ENCODE measurements at regions not wholly inside any gene's neighbourhood (a gene's known extent, or its start where the extent isn't known, plus 50 kb on each side); places are given as distances from the start of the nearest gene placed in this dataset.
"Not testable (repeated sequence)": the region's sequence is repeated elsewhere in the genome, so short reads cannot be mapped to it uniquely, and the experiment has no call there.

DNA sequence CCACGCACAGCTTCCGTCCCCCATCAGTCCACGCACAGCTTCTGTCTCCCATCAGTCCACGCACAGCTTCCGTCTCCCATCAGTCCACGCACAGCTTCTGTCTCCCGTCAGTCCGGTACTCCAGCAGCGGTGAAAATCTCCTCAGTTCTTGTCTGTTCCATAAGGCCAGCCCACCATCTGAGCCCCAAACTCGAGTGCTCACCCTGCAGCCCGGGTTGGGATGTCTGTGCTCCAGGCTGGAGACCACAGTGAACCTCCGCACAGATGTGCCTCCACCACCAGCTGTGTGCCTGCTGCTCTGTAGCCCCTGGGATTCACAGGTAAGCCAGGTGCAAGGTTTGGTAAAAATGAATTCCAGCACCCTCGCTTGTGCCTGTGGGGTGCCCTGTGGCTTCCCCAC is 258.6 kb downstream of the NPHP4 start:
- no peak for DNase-seq (ENCODE audit: low spot score)

DNA sequence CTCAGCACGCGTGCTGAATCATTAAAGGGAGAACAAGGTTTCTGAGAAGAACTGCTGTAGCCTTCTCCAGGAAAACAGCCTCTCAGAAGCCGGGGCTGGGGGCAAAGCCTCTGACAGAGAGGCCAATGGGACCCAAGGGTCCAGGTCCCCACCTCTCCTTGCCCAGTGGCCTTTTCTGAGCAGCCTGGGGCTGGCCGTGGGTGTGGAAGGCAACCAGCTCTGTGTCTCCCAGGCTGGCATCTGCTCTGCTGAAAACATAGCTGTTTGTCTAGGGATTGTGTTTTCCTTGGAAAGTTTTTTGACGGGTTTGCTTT is 261.2 kb downstream of the NPHP4 start:
- no peak for DNase-seq (ENCODE audit: low spot score)

DNA sequence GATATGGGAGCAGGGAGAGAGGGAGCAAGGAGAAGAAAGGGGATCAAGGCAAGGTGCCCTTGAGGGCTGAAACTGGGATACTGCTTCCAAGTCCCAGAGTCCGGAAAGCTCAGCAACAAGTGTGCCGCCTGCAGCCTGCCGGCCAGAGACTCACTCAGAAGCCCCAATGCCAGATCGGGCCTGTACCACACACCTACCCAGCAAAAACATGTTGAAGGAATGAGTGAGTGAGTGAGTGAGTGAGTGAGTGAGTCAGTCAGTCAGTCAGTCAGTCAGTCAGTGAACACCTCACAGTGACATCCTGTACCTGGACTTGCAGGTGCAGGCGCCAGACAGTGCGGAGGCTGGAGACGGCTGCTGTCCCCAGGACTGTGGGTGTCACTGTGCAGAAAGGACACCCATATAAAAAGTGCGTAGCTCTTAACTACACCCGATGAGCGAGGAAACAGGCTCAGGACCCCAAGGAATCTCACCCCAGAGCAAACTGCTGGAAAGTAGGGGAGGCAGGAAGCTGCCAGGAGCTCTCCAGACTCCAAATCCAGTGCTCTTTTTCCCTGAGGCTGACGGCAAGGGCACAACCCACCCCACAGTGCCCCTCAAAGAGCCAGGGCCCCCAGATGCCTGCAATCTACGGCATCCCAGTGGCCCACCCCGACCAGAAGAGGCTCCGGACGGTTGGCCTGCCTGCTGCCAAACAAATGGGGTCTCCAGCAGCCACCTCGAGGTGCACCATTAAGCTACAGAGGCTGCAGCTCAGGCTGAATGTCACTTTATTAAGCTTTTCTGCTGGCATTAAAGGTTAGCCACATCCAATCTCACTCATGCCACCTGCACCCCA is 261.7 kb downstream of the NPHP4 start:
- DNase-seq (ENCODE audit: low spot score), result no peak

DNA sequence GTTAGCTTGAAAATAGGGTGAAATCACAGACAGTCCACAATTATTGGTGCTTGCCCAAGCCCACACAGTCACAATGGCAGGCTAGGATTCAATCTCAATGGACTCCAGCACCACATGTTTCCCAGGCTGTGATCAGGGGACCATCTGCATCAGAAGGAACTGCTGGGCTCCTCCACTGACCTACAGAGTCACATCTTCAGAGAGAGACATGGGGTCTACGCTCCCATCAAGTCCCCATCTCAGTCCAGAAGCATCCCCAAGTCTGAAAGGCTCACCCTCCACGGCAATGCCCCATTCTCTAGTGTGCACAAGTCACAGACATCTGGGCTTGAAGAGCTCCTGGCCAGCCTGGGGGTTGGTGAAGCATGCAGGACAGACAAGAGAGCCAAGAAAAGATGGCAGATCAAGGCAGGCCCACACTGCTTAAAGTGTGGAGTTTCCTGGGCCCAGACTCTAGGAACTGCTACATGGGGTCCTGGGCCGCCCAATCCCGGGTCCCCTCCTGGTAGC is 262.5 kb downstream of the NPHP4 start:
- no peak for DNase-seq (ENCODE audit: low spot score)

DNA sequence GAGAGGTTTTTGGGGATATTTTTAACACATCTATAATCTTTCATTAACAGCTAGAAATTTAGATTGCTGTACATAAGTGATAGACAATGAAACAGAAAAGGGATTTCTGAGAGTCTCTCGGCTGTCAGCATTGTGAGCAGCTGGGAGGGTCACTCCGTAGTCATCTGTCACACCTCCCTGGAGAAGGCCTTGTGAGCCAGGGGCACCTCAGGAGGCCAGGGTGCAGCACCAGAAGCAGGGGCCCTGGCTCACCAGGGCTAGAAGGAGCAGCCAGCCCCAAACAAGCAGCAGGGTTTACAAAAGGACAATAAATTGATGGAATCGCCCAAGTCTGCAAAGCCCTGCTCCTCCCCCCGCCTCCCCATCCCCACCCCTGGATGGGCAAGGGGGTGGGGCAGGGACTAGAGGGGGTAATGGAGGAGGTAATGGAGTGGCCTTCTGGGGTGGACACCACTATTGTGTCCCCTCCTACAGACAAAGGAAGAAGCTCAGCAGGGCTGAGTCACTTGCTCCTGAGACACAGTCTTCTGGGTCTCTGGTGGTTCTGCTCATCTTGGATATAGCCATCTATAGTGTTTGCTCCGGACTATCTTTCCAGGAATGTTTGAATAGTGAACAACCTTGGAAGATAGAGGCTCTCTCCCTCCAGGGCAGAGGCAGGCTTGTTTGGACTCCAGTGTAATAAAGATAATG is 263.4 kb downstream of the NPHP4 start:
- DNase-seq (ENCODE audit: low spot score), result no peak

DNA sequence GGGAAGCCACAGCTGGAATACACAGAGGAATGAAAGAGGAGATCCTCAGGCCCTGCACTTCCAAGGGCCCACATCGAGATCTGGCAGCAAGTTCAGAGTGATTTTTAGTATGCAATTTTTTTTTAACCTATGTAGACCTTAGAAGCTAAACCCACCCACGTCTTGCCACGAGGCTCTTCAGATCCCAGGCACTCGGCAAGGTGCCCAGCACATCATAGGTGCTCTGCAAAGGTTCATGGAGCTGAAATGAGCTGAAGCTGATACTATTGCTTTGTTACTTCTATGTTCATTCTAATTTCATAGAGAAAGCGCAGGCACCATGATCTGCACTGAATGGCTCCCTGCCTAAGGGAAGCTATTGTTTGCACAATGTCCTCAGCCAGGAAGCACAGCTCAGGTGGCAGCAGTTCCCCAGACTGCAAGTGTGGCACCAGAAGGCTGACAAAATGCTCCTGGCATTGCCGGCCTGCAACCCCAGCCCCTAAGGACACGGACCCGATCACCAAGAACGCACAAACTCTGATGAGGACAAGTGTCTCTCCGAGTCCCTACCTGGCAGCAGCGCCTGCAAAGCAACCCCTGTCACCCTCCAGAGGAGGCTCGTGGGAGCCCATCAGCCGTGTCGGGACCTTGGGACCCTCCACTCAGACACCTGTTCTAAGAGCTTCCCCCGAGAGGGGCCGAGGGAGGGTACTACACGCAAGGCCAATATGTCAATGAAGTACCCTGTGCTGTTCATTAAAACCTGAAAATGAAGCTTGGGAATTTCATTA is 264.2 kb downstream of the NPHP4 start:
- no peak for DNase-seq (ENCODE audit: low spot score)

DNA sequence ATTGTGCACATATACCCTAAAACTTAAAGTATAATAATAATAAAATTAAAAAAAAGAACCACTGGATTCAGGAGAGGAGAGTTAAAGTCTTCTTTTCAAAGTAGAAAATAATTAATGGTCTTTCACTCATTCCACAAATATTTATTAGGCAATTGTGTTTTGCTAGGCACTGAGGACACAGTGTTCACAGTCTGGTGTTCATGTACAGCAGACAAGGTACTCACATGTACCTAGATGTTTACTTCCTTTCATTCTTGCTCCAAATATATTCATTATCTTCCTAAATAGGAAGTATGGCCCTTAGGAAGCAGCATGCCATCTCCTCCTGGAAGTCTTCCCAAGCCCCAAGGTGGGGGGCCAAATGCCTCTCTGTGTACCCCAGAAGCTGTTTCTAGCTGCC is 265.0 kb downstream of the NPHP4 start:
- DNase-seq (ENCODE audit: low spot score), result no peak

DNA sequence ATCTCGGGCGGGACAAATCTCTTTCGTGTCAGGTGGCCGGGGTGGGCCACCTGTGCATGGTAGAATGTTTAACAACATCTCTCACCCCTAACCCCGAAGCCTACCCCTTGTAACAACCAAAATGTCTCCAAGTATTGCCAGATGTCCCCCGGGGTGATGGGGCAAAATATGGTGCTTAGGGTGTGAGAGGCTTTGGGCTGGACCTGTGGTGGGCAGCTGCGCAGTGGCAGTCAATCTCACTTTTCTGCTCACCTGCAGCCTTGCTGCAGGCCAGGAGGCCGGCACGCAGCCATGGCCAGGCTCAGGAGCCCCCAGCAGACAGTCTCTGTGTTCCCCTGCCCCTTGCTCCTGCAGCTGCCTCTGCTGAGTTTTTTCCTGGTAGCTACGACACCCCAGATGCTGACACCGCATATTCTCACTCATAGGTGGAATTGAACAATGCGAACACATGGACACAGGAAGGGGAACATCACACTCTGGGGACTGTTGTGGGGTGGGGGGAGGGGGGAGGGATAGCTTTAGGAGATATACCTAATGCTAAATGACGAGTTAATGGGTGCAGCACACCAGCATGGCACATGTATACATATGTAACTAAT is 265.5 kb downstream of the NPHP4 start:
- DNase-seq (ENCODE audit: low spot score), result not testable (repeated sequence)

DNA sequence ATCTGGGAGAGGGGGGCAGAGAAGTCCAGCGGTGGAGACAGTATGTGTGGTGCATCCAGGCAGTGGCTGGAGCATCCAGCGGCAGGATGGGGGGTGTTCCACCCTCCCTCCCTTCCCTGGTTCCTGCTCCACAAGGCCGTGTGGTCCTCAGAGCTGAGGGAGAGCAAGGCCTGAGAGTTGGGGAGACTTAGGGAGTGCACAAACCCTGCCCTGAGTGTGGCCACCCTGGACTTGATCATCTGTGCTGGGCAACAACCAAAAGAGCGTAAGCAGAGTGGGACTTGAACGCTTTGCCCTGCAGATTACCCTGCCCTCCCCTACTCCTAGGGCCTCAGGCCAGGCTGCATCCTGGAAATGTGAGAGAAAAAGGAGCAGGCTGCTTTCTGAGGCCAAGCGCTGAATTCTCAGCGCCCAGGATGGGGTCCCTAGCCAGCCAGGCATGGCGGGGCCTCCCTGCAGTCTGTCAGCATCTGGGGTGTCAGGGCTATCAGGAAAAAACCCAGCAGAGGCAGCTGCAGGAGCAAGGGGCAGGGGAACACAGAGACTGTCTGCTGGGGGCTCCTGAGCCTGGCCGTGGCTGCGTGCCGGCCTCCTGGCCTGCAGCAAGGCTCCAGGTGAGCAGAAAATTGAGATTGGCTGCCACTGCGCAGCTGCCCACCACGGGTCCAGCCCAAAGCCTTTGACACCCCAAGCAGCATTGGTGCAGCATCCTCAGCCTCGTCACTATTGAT is 266.2 kb downstream of the NPHP4 start:
- DNase-seq (ENCODE audit: low spot score), result no peak

DNA sequence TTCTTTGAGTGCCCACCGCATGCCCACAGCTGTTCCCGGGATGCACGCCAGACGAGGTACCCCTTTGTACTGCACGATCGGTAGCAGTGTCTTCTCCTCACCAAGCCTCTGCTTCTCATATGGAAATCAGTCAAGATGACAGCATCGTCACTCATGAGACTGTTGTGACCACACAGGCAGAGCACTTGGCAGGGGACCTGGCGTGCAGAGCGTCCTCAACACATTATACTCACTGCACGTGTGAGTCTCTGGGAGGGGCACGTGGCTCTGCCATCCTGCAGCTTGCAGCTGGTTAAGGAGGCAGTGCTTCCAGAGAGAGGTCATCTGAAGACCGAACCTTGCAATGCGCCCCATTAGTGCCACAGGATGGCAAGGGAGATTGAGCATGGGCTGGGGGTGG is 266.8 kb downstream of the NPHP4 start:
- no peak for DNase-seq (ENCODE audit: low spot score)

DNA sequence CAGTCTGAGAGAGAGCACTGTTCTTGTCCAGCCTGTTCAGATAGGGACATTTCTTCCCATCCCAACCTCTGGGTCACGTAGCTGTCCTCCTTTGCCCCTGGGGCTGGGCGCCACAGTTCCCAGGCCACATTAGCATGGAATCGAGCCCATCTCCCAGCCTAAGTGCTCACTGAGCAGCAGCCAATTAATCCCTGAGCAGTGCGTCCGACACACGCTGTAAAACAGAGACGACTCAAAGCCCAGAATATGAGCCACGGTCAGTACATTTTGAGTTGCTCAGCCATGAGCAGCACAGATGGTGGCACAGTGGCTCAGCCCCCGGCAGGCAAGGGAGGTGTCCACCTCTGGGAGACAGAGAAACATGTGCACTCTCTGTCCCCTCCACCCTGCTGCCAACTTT is 267.4 kb downstream of the NPHP4 start:
- DNase-seq (ENCODE audit: low spot score), result no peak

DNA sequence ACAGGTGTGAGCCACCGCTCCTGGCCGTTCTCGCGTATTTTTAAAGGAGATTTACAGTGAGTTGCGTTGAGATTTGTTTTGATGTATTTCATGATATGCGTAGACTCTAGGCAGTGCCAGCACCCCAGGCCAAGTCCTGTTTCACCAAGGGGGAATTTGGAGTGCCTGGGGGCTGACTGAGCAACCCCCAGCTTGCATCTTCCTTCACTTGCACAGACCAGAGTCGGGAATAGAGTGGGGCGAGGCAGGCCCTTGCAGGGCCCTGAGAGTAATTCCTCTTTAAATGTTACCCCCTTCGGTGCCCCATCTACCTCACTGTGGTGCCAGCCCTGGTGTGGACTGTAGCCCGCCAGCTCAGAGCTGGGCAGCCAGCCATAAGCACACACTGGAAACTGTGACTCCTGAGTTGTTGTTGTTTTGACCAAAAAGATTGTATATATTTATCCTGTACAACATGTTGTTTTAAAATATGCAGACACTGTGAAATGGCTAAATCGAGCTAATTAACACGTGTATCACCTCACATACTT is 269.5 kb downstream of the NPHP4 start:
- no peak for DNase-seq (ENCODE audit: low spot score)

DNA sequence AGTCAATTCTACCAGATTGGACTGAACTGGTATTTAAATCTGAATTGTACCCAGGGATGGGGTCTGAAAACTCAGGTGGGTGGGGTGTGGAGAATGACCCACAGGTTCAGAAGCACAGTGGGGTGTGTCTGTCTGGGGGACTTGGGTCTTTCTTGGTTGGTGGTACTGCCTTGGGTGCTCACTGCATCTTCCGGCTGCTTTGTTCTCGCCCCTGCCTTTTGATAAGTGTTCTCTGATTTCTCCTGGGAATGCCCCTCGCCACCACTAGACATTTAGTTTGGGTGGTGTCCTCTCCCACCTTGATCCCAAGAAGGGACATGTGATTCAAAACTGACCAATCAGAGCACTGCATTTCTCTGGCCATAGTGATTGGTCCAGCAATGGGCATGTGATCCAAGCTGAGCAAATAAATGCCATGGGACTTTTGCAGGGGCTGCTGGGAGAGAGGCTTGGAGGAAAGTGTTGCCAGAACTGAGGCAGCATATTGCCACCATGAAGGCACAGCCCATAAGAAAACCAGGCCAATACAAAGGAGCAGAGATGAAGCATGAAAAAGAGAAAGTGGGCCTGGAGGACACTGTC is 270.5 kb downstream of the NPHP4 start:
- DNase-seq (ENCODE audit: low spot score), result no peak

DNA sequence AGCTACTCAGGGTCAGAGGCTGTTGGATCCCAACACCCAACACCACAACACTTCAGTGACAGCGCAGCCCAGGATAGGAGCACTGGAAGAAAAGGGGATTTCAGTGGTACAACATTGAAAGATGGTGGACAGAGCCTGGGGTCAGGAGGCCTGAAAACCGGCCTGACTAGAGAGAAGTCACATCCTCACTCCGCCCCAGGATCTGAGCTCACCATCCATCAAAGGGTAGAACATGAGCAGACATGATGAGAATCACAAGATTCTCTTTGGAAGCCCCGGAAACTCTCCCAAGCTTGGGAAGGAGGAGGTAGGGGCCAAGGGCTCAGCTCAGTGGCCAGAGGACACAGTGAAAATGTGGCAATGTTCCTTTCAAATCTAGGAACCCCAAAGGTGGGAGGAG is 271.3 kb downstream of the NPHP4 start:
- DNase-seq (ENCODE audit: low spot score), result no peak

DNA sequence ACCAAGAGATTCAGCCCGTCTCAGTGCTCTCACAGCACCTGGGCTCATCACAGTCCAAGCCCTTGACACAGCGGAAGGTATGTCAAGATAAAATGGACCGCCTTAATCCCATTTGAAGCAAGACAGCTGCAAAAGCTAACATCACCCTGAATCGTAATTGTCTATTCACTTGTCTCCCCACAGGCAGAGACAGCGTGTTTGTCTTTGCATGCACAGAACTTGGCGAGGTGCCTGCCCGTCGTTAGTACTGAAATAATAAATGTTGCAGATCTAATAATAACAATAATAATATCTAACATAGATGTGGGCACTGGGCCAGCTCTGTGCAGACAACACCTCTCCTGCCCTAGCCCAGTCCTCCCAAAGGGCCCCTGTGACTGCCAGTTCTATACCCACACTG is 271.7 kb downstream of the NPHP4 start:
- no peak for DNase-seq (ENCODE audit: low spot score)

DNA sequence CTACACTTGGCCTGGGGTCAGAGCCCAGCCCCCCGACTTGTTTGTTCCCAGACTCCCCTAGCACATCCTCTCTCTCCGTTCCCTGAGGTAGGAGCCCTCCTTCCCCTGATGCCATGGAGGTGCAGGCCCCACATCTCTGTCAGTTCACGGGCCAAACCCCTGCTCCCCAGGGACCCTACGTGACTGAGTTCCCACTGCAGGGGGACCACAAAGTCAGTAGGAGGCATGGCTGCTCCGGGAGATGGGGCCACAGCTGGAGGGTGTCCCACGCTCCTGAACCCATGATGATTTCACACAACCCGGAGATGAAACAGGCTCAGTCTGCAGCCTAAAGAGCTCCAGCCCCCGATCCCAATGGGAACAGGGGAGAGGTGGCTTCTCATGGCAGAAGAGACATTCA is 272.2 kb downstream of the NPHP4 start:
- no peak for DNase-seq (ENCODE audit: low spot score)

DNA sequence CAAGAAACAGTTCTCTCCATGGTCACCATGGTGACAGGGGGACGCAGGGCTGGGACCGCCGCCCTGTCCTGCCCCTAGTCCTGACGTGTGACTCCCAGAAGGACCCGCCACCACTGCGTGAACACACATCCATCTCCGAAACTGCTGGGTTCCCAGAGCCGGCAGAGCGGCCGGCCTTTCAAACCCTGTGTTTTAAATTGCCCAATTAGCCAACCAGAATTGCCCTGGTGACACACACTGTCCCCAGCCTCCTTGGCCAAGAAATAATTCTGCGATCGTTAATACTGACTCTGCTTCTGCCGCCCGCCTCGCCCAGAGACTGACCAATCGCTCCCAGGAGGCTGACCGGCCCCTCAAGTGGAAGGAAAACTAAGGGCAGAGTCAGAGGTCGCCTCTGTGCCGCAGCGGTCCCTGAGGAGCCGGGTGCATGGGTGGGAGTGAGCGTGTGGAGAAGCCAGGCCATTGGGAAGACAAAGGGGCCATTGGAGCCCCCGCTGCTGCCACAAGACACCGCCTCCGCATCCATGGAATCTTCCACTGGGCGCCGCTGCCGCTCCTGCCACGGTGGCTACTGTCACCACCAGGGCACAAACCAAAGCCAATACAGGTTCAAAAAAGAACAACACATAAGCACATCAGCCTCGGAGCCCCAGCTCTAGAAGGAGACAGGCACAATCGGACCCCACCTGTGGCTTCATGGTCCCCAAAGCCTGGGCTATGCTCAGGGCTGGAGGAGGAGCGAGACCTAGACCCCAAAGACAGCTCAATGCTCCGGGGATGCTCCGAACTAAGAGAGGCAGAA is 273.2 kb downstream of the NPHP4 start:
- no peak for DNase-seq (ENCODE audit: low spot score)

DNA sequence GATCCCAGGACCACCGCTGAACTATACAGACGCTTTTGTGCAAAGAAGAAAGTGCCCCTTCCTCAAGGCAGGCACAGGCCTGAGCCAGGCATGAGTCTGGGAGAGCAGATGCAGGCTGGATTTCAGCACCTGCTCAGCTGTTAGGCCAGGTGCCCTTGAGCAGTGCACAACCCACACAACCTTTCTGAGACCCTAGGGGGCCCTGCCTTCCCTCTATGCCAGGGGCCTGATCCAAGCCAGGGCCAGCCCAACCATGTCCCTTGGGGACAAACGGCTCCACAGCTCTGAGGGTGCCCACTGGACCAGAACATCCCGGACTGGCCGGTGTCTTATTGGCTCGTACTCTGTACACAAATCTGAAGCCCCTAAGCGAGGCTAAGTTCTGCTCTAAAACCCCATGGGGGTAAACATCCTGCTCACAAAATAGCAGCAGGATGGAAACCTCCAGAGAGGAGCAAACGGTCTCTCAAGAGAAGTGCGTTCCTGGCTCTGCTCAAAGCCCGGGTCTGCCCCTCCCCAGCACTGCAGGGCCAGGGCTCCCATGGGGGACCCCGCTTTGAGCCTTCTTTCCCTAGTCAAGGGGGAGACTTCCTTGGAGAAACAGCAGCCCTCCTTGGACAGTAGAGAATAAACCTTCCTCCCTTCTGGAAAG is 275.1 kb downstream of the NPHP4 start:
- DNase-seq (ENCODE audit: low spot score), result no peak

DNA sequence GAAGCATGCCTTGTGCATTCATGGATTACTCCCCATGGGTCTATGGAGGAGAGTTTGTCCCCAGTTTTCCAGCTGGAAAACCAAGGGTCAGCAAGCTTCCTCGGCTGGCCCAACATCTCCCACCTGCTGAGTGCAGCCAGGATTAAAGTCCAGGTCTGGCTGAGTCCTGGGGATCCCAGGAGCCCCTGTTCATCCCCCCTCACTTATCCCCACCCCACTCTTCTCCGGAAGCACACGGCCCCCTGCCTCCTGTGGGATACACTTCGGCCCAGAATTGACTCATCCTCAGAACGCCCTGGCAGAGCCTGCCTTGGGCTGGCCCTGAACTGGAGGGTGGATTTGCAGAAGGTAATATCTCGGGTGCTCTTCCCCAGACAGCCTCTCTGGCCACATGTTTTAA is 276.1 kb downstream of the NPHP4 start:
- no peak for DNase-seq (ENCODE audit: low spot score)
